ENCODE measurements at regions not wholly inside any gene's neighbourhood (a gene's known extent, or its start where the extent isn't known, plus 50 kb on each side); places are given as distances from the start of the nearest gene placed in this dataset.

GRCh38 chr15:47570881-47571640 is 146.2 kb upstream of the SEMA6D start:
- intact Hi-C loops (cut with micrococcal nuclease), result no loop called here
- H3K27me3 ChIP-seq (ENCODE audit: low read depth), result no peaks in the 10 kb centered on the region
- H3K4me3 ChIP-seq, result no peak overlapping the region
- TF ChIP-seq CTCF (IDR thresholded peaks at IDR 0.05; ENCODE audit: borderline replicate concordance), result no peak
- H3K9me3 ChIP-seq (replicated peaks), result no peaks in the 10 kb centered on the region
- peaks cover 5% of the 10 kb centered on the region for H3K4me1 ChIP-seq
- no peak overlapping the region for H3K27ac ChIP-seq (replicated peaks)
- H3K36me3 ChIP-seq, result no peaks in the 10 kb centered on the region
- no peak for DNase-seq

GRCh38 chr15:47573673-47574072 is 143.6 kb upstream of the SEMA6D start:
- no peaks in the 10 kb centered on the region for H3K9me3 ChIP-seq (replicated peaks)
- H3K27me3 ChIP-seq (ENCODE audit: low read depth), result no peaks in the 10 kb centered on the region
- no peak overlapping the region for H3K4me3 ChIP-seq
- TF ChIP-seq CTCF (IDR thresholded peaks at IDR 0.05; ENCODE audit: borderline replicate concordance), result no peak
- H3K4me1 ChIP-seq, result peaks cover 19% of the 10 kb centered on the region
- DNase-seq, result no peak
- no peak overlapping the region for H3K27ac ChIP-seq (replicated peaks)
- no peaks in the 10 kb centered on the region for H3K36me3 ChIP-seq
- intact Hi-C loops (cut with micrococcal nuclease), result no loop called here

- Histone ChIP-seq H3K4me3 (no peak overlapping the region), H3K27me3 (ENCODE audit: low read depth) (no peaks in the 10 kb centered on the region), H3K9me3 (replicated peaks) (no peaks in the 10 kb centered on the region), H3K27ac (replicated peaks) (no peak overlapping the region), H3K4me1 (peaks cover 13% of the 10 kb centered on the region), H3K36me3 (no peaks in the 10 kb centered on the region)
- TF ChIP-seq CTCF (IDR thresholded peaks at IDR 0.05; ENCODE audit: borderline replicate concordance), result no peak
- intact Hi-C loops (cut with micrococcal nuclease), result no loop called here
- no peak for DNase-seq
Observed at GRCh38 chr15:47577000-47577399, 140.3 kb upstream of the SEMA6D start.

- Histone ChIP-seq H3K27me3 (ENCODE audit: low read depth) (no peaks in the 10 kb centered on the region), H3K4me3 (no peak overlapping the region), H3K9me3 (replicated peaks) (no peaks in the 10 kb centered on the region), H3K36me3 (no peaks in the 10 kb centered on the region), H3K4me1 (peaks cover 13% of the 10 kb centered on the region), H3K27ac (replicated peaks) (no peak overlapping the region)
- TF ChIP-seq CTCF (IDR thresholded peaks at IDR 0.05; ENCODE audit: borderline replicate concordance), result no peak
- intact Hi-C loops (cut with micrococcal nuclease), result no loop called here
- DNase-seq, result no peak
Observed at GRCh38 chr15:47577461-47577860, 139.8 kb upstream of the SEMA6D start.

- no peaks in the 10 kb centered on the region for H3K9me3 ChIP-seq (replicated peaks)
- no peak for TF ChIP-seq CTCF (IDR thresholded peaks at IDR 0.05; ENCODE audit: borderline replicate concordance)
- no peaks in the 10 kb centered on the region for H3K27me3 ChIP-seq (ENCODE audit: low read depth)
- no peak for DNase-seq
- intact Hi-C loops (cut with micrococcal nuclease), result no loop called here
- H3K36me3 ChIP-seq, result no peaks in the 10 kb centered on the region
- peaks cover 10% of the 10 kb centered on the region for H3K4me1 ChIP-seq
- no peak overlapping the region for H3K27ac ChIP-seq (replicated peaks)
- no peak overlapping the region for H3K4me3 ChIP-seq
Observed at GRCh38 chr15:47582233-47582632, 135.1 kb upstream of the SEMA6D start.
